ENCODE measurements at regions not wholly inside any gene's neighbourhood (a gene's known extent, or its start where the extent isn't known, plus 50 kb on each side); places are given as distances from the start of the nearest gene placed in this dataset.

- ATAC-seq (replicated peaks; ENCODE audit: extremely low read depth, poor library complexity, severe bottlenecking) (no peak), DNase-seq (ENCODE audit: low spot score in 2 of 2) (no peak)
- Mint-ChIP-seq H3K4me3 (no peak overlapping the region), H3K9me3 (peaks cover 5% of the 10 kb centered on the region), H3K36me3 (ENCODE audit: insufficient read depth) (no peaks in the 10 kb centered on the region), H3K4me1 (no peaks in the 10 kb centered on the region), H3K27ac (ENCODE audit: low read depth) (no peak overlapping the region), H3K27me3 (no peaks in the 10 kb centered on the region)
These were observed 276.6 kb upstream of the IRX2 start for GRCh38 chr5:3027866-3028635.

GRCh38 chr5:3027185-3027865 lies 275.8 kb upstream of the IRX2 start:
- no peak overlapping the region for H3K4me3 Mint-ChIP-seq
- no peaks in the 10 kb centered on the region for H3K4me1 Mint-ChIP-seq
- H3K27me3 Mint-ChIP-seq, result no peaks in the 10 kb centered on the region
- H3K27ac Mint-ChIP-seq (ENCODE audit: low read depth), result no peak overlapping the region
- no peak for DNase-seq (ENCODE audit: low spot score in 2 of 2)
- no peak for ATAC-seq (replicated peaks; ENCODE audit: extremely low read depth, poor library complexity, severe bottlenecking)
- no peaks in the 10 kb centered on the region for H3K36me3 Mint-ChIP-seq (ENCODE audit: insufficient read depth)
- peaks cover 5% of the 10 kb centered on the region for H3K9me3 Mint-ChIP-seq

- no peaks in the 10 kb centered on the region for H3K36me3 Mint-ChIP-seq (ENCODE audit: insufficient read depth)
- peaks cover 5% of the 10 kb centered on the region for H3K9me3 Mint-ChIP-seq
- H3K4me1 Mint-ChIP-seq, result no peaks in the 10 kb centered on the region
- no peaks in the 10 kb centered on the region for H3K27me3 Mint-ChIP-seq
- no peak overlapping the region for H3K27ac Mint-ChIP-seq (ENCODE audit: low read depth)
- no peak for DNase-seq (ENCODE audit: low spot score in 2 of 2)
- no peak for ATAC-seq (replicated peaks; ENCODE audit: extremely low read depth, poor library complexity, severe bottlenecking)
- H3K4me3 Mint-ChIP-seq, result no peak overlapping the region
These were observed 275.2 kb upstream of the IRX2 start for GRCh38 chr5:3026651-3027050.

- no peak overlapping the region for H3K4me3 Mint-ChIP-seq
- no peak overlapping the region for H3K27ac Mint-ChIP-seq (ENCODE audit: low read depth)
- peaks cover 5% of the 10 kb centered on the region for H3K9me3 Mint-ChIP-seq
- no peak for ATAC-seq (replicated peaks; ENCODE audit: extremely low read depth, poor library complexity, severe bottlenecking)
- no peaks in the 10 kb centered on the region for H3K4me1 Mint-ChIP-seq
- H3K36me3 Mint-ChIP-seq (ENCODE audit: insufficient read depth), result no peaks in the 10 kb centered on the region
- DNase-seq (ENCODE audit: low spot score in 2 of 2), result no peak
- no peaks in the 10 kb centered on the region for H3K27me3 Mint-ChIP-seq
These were observed 274.6 kb upstream of the IRX2 start for GRCh38 chr5:3026099-3026498.

- no peak overlapping the region for H3K27ac Mint-ChIP-seq (ENCODE audit: low read depth)
- peaks cover 5% of the 10 kb centered on the region for H3K9me3 Mint-ChIP-seq
- no peaks in the 10 kb centered on the region for H3K27me3 Mint-ChIP-seq
- no peak for DNase-seq (ENCODE audit: low spot score in 2 of 2)
- no peak overlapping the region for H3K4me3 Mint-ChIP-seq
- ATAC-seq (replicated peaks; ENCODE audit: extremely low read depth, poor library complexity, severe bottlenecking), result no peak
- H3K36me3 Mint-ChIP-seq (ENCODE audit: insufficient read depth), result no peaks in the 10 kb centered on the region
- H3K4me1 Mint-ChIP-seq, result no peaks in the 10 kb centered on the region
These were observed 273.9 kb upstream of the IRX2 start for GRCh38 chr5:3025392-3025791.

GRCh38 chr5:3024976-3025375 lies 273.5 kb upstream of the IRX2 start:
- Mint-ChIP-seq H3K9me3 (peaks cover 5% of the 10 kb centered on the region), H3K27ac (ENCODE audit: low read depth) (no peak overlapping the region), H3K27me3 (no peaks in the 10 kb centered on the region), H3K4me3 (no peak overlapping the region), H3K4me1 (no peaks in the 10 kb centered on the region), H3K36me3 (ENCODE audit: insufficient read depth) (no peaks in the 10 kb centered on the region)
- no peak for DNase-seq (ENCODE audit: low spot score in 2 of 2)
- no peak for ATAC-seq (replicated peaks; ENCODE audit: extremely low read depth, poor library complexity, severe bottlenecking)

GRCh38 chr5:3024554-3024953 lies 273.1 kb upstream of the IRX2 start:
- DNase-seq (ENCODE audit: low spot score in 2 of 2), result no peak
- H3K27me3 Mint-ChIP-seq, result no peaks in the 10 kb centered on the region
- no peaks in the 10 kb centered on the region for H3K4me1 Mint-ChIP-seq
- no peaks in the 10 kb centered on the region for H3K36me3 Mint-ChIP-seq (ENCODE audit: insufficient read depth)
- peaks cover 5% of the 10 kb centered on the region for H3K9me3 Mint-ChIP-seq
- no peak overlapping the region for H3K4me3 Mint-ChIP-seq
- H3K27ac Mint-ChIP-seq (ENCODE audit: low read depth), result no peak overlapping the region
- ATAC-seq (replicated peaks; ENCODE audit: extremely low read depth, poor library complexity, severe bottlenecking), result no peak

- H3K36me3 Mint-ChIP-seq (ENCODE audit: insufficient read depth), result no peaks in the 10 kb centered on the region
- peaks cover 5% of the 10 kb centered on the region for H3K9me3 Mint-ChIP-seq
- H3K4me1 Mint-ChIP-seq, result no peaks in the 10 kb centered on the region
- H3K27me3 Mint-ChIP-seq, result no peaks in the 10 kb centered on the region
- no peak overlapping the region for H3K4me3 Mint-ChIP-seq
- ATAC-seq (replicated peaks; ENCODE audit: extremely low read depth, poor library complexity, severe bottlenecking), result no peak
- no peak overlapping the region for H3K27ac Mint-ChIP-seq (ENCODE audit: low read depth)
- DNase-seq (ENCODE audit: low spot score in 2 of 2), result no peak
These were observed 272.6 kb upstream of the IRX2 start for GRCh38 chr5:3024126-3024525.

- Mint-ChIP-seq H3K9me3 (peaks cover 8% of the 10 kb centered on the region), H3K4me3 (no peak overlapping the region), H3K27me3 (no peaks in the 10 kb centered on the region), H3K4me1 (no peaks in the 10 kb centered on the region), H3K36me3 (ENCODE audit: insufficient read depth) (no peaks in the 10 kb centered on the region), H3K27ac (ENCODE audit: low read depth) (no peak overlapping the region)
- DNase-seq (ENCODE audit: low spot score in 2 of 2) (no peak), ATAC-seq (replicated peaks; ENCODE audit: extremely low read depth, poor library complexity, severe bottlenecking) (no peak)
These were observed 272.2 kb upstream of the IRX2 start for GRCh38 chr5:3023656-3024055.

- Mint-ChIP-seq H3K27me3 (no peaks in the 10 kb centered on the region), H3K4me3 (no peak overlapping the region), H3K9me3 (peaks cover 5% of the 10 kb centered on the region), H3K36me3 (ENCODE audit: insufficient read depth) (no peaks in the 10 kb centered on the region), H3K27ac (ENCODE audit: low read depth) (no peak overlapping the region), H3K4me1 (no peaks in the 10 kb centered on the region)
- no peak for DNase-seq (ENCODE audit: low spot score in 2 of 2)
- ATAC-seq (replicated peaks; ENCODE audit: extremely low read depth, poor library complexity, severe bottlenecking), result no peak
These were observed 271.2 kb upstream of the IRX2 start for GRCh38 chr5:3022665-3023064.

- no peak overlapping the region for H3K27ac Mint-ChIP-seq (ENCODE audit: low read depth)
- no peak for DNase-seq (ENCODE audit: low spot score in 2 of 2)
- no peaks in the 10 kb centered on the region for H3K27me3 Mint-ChIP-seq
- peaks cover 5% of the 10 kb centered on the region for H3K9me3 Mint-ChIP-seq
- no peak for ATAC-seq (replicated peaks; ENCODE audit: extremely low read depth, poor library complexity, severe bottlenecking)
- H3K4me3 Mint-ChIP-seq, result no peak overlapping the region
- H3K4me1 Mint-ChIP-seq, result no peaks in the 10 kb centered on the region
- H3K36me3 Mint-ChIP-seq (ENCODE audit: insufficient read depth), result no peaks in the 10 kb centered on the region
These were observed 268.9 kb upstream of the IRX2 start for GRCh38 chr5:3020426-3020825.

- ATAC-seq (replicated peaks; ENCODE audit: extremely low read depth, poor library complexity, severe bottlenecking), result no peak
- no peaks in the 10 kb centered on the region for H3K36me3 Mint-ChIP-seq (ENCODE audit: insufficient read depth)
- no peak overlapping the region for H3K27ac Mint-ChIP-seq (ENCODE audit: low read depth)
- H3K4me3 Mint-ChIP-seq, result no peak overlapping the region
- H3K27me3 Mint-ChIP-seq, result no peaks in the 10 kb centered on the region
- DNase-seq (ENCODE audit: low spot score in 2 of 2), result no peak
- peaks cover 5% of the 10 kb centered on the region for H3K9me3 Mint-ChIP-seq
- no peaks in the 10 kb centered on the region for H3K4me1 Mint-ChIP-seq
These were observed 267.6 kb upstream of the IRX2 start for GRCh38 chr5:3019045-3019444.

- Mint-ChIP-seq H3K4me1 (no peaks in the 10 kb centered on the region), H3K27me3 (no peaks in the 10 kb centered on the region), H3K27ac (ENCODE audit: low read depth) (no peak overlapping the region), H3K36me3 (ENCODE audit: insufficient read depth) (no peaks in the 10 kb centered on the region), H3K9me3 (peaks cover 12% of the 10 kb centered on the region), H3K4me3 (no peak overlapping the region)
- no peak for ATAC-seq (replicated peaks; ENCODE audit: extremely low read depth, poor library complexity, severe bottlenecking)
- no peak for DNase-seq (ENCODE audit: low spot score in 2 of 2)
These were observed 260.2 kb upstream of the IRX2 start for GRCh38 chr5:3011764-3012017.

Measured in central memory CD8-positive, alpha-beta T cell (primary cell).